Mononuclear cell (primary cell): ENCODE measurements at regions not wholly inside any gene's neighbourhood (a gene's known extent, or its start where the extent isn't known, plus 50 kb on each side); places are given as distances from the start of the nearest gene placed in this dataset.

Experiments
- H3K27me3 ChIP-seq: 2 replicates; pipeline ENCODE4 v1.6.0; 2011; ENCODE audit warnings: low read length, control low read depth; ENCODE audit not compliant: insufficient read depth
- H3K4me1 ChIP-seq: 2 replicates; pipeline ENCODE4 v1.5.1; 2011; ENCODE audit warnings: mild to moderate bottlenecking, low read length, control low read depth; ENCODE audit not compliant: insufficient read depth
- H3K4me3 ChIP-seq: 2 replicates; pipeline ENCODE4 v1.5.1; 2011; ENCODE audit warnings: mild to moderate bottlenecking, low read length, moderate library complexity
- H3K9me3 ChIP-seq: 2 replicates; pipeline ENCODE4 v1.5.1; 2011; ENCODE audit warnings: low read depth, mild to moderate bottlenecking, control low read depth, low read length

DNA sequence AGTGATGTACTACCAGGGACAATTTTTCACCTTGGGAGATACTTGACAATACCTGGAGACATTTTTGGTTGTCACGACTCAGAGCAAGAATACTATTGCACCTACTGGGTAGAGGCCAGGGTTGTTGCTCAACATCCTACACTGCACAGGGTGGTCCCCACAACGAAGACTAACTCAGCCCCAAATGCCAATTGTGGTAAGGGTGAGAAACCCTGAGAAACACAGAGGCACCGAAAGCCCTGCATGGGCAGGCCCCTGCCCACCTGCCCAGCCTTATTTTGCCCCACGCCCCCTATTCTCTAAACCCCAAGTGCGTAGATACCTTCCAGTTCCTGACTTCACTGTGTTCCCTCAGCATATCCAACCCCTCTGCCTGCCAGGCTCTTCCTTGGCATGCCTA, 163.1 kb upstream of the PKDCC start:
- Histone ChIP-seq H3K27me3 (no peaks in the 10 kb centered on the region), H3K4me1 (no peaks in the 10 kb centered on the region), H3K4me3 (no peak overlapping the region), H3K9me3 (no peaks in the 10 kb centered on the region)

DNA sequence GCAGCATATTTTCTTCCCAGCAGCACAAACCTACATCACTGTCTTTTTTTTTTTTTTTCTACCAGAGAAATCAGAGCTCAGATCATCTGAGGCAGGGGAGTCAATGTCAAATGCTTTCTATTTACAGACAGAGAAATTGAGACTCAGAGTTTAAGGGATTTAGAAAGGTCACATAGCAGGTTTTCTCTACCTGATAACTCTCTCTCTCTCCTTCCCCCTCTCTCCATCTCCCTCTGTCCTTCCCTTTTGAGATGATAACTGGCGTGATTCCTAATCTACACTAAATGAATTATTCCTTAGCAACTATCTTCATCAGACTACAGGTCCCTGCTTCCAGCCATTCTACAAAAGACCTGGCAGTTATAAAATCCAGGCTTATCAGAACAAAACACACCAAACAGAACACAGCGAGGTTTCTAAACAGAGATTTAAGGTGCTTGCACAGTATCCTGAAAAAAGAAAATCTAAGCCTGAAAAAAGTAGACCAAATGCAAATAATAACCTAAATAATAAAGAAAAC, 161.6 kb upstream of the PKDCC start:
- H3K4me1 ChIP-seq, result no peaks in the 10 kb centered on the region
- no peaks in the 10 kb centered on the region for H3K9me3 ChIP-seq
- H3K4me3 ChIP-seq, result no peak overlapping the region
- H3K27me3 ChIP-seq, result no peaks in the 10 kb centered on the region

DNA sequence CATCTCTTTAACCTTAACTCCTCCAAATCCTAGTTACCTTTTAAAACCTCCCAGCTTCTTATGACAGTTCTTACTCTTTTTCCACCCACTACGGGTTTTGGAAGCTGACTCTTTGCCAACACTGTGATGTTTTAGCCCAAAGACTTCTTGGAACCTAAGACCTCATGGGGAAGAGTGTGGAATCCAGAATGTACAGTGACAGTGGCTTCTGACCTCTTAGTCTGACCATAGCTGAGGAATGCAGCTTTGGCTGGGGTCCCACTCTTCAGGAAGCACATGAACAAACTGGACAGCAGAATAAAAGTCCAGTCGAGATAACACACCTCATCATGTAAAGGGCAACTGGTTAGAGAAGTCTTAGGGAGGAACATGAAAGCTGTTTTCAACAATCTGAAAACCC, 161.1 kb upstream of the PKDCC start:
- Histone ChIP-seq H3K4me3 (no peak overlapping the region), H3K9me3 (no peaks in the 10 kb centered on the region), H3K4me1 (no peaks in the 10 kb centered on the region), H3K27me3 (no peaks in the 10 kb centered on the region)

DNA sequence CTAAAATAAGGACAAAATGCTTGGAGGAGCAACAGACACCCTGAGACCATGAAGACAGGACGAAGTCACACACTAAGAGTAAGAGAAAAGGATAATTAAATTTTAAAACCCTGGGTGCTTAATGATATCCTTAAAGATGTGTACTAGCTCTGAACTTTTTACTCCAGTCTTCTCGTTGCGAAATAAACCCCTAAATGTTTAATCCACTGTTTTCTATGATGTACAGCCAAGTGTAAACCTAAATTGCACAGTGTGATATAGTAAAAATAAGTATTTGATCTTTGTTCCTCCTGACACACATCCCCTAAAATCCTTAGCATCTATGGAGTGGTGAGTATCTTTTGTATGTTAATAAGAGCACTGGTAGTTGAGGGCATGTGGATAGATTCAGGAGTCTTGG, 157.5 kb upstream of the PKDCC start:
- no peaks in the 10 kb centered on the region for H3K27me3 ChIP-seq
- H3K4me3 ChIP-seq, result no peak overlapping the region
- H3K9me3 ChIP-seq, result no peaks in the 10 kb centered on the region
- no peaks in the 10 kb centered on the region for H3K4me1 ChIP-seq

DNA sequence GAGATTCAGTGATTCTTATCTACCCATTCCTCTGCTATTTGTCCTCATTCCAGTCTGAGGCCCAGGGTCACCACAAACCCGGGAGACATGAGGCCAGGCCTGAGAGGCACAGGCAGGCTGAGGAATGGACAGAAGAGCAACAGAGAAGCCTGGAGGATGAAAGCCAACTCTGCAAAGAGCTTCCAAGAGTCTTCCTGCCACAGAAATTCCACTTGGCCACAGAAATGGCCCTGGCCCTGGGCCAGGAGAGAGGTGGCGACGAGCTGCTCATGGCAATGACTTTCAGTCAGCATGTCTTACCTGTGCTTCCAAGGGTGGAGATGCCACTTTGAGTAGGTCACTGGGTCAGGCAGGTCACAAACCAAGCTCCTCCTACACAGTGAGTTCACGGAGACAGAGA, 155.3 kb upstream of the PKDCC start:
- Histone ChIP-seq H3K9me3 (no peaks in the 10 kb centered on the region), H3K27me3 (no peaks in the 10 kb centered on the region), H3K4me1 (no peaks in the 10 kb centered on the region), H3K4me3 (no peak overlapping the region)

DNA sequence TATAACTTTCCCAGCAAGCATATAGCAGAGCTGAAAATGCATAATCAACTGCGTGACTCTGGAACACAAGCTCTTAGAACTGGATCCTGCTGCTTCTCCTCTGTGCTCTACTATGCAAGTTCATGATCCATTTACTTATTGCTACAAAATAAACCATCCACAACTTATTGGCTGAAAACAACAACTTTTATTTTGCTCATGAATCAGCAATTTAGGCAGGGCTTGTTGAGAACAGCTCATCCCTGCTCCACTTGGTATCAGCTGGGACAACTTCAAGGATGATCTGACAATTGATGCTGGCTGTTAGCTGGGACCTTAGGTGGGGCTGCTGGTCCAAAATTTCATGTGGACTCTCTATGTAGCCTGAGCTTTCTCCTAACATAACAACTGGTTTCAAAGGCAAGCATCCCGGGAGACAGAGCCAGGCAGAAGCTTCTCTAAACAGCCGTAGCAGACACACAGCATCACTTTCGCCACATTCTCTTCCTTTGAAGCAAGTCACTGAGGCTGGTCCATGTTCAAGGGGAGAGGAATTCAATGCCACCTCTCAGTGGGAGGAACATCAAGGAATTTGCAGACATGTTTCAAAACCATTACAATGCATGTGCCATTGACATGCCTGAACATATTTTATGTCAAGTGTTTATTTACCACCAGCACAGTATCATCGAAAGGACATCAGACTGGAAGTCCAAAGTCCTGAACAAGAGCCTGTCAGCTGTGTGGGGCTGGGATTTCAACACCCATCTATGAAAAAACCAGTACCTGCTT, 153.1 kb upstream of the PKDCC start:
- H3K4me3 ChIP-seq, result no peak overlapping the region
- H3K9me3 ChIP-seq, result no peaks in the 10 kb centered on the region
- H3K27me3 ChIP-seq, result no peaks in the 10 kb centered on the region
- H3K4me1 ChIP-seq, result no peaks in the 10 kb centered on the region

DNA sequence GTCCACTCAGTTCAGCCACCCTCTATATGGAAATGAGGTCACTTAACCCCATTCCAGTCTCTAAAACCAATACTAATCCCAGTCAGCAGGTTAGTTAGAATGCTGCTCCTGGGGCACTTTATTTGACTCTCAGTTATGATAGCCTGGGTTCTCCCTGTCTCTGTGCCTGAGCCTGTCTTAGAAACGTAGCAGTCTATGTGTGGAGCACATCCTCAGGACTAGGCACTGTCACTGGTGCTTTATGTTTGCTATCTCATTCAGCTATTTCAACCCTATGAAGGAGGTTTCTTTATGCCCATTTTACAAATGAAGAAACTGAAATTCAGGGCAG, 152.5 kb upstream of the PKDCC start:
- Histone ChIP-seq H3K9me3 (no peaks in the 10 kb centered on the region), H3K27me3 (no peaks in the 10 kb centered on the region), H3K4me3 (no peak overlapping the region), H3K4me1 (no peaks in the 10 kb centered on the region)

DNA sequence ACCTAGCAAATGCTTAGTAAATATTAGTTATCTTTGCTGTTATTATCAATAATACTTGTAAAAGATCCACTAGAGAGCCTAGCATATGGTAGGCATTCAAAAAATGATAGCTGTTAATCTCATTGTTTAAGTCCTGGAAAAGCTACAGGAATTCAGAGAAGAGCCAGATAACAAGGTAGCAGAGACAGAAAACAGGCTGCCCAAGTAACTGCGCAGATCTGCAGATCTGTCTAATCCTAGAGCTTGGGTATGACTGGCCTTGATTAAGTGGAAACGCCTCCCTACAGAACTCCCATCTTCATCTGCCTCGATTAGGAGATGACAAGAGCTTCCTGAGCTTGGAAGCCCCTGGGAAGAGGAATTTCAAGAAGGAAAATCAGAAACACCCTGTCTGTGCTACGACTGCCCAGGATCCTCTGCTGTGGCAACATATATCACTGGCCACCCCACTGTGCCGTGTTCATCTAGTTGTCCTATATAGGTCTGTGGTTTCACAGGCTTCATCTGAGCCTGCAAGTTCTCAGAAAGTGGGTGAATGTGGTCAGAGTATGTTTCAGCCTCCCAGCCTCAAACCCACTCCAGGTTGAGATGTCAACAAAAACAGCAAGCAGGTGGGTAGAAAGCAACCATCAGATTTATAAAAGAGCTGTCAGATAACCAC, 151.5 kb upstream of the PKDCC start:
- no peaks in the 10 kb centered on the region for H3K27me3 ChIP-seq
- no peak overlapping the region for H3K4me3 ChIP-seq
- H3K9me3 ChIP-seq, result no peaks in the 10 kb centered on the region
- H3K4me1 ChIP-seq, result no peaks in the 10 kb centered on the region

DNA sequence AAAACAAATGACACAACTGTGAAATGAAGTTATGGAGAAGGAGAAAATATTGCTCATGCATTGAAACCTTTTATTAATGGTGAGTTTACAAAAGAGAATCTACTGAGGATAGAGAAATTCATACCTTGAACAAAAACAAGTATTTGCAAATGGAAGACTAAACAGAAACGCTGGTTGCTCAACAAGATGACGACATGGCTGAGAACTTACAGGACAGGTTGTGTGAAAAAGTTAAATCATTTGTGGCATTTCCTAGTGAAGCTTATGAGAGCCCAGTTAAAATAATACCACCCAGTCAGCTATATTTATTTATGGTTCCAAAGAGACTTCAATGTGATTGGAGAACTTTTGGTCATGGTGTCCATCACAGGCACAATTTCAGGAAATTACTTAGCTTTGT, 148.6 kb upstream of the PKDCC start:
- Histone ChIP-seq H3K4me1 (no peaks in the 10 kb centered on the region), H3K4me3 (no peak overlapping the region), H3K9me3 (no peaks in the 10 kb centered on the region), H3K27me3 (no peaks in the 10 kb centered on the region)

DNA sequence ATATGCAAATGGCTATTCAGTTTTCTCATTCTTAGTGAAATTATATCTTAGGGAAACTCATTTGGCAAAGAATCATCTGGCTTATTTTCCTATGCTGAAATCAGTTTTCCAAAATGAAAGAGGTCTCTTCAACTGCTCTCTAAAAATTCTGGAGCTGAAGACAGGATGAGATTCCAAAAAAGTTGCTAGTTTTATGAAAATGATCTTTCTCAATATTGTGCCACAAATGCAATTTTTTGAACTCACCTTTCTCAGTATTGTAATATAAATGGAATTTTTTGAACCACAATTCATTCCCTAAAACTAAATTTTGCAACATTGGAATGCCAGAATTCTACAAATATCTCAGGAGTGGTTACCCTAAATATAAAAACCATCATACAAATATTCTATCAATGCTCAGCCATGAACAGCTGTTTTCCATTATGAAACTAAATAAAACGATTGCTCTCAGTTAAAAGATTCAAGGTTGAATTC, 147.7 kb upstream of the PKDCC start:
- no peaks in the 10 kb centered on the region for H3K4me1 ChIP-seq
- no peak overlapping the region for H3K4me3 ChIP-seq
- no peaks in the 10 kb centered on the region for H3K9me3 ChIP-seq
- no peaks in the 10 kb centered on the region for H3K27me3 ChIP-seq

DNA sequence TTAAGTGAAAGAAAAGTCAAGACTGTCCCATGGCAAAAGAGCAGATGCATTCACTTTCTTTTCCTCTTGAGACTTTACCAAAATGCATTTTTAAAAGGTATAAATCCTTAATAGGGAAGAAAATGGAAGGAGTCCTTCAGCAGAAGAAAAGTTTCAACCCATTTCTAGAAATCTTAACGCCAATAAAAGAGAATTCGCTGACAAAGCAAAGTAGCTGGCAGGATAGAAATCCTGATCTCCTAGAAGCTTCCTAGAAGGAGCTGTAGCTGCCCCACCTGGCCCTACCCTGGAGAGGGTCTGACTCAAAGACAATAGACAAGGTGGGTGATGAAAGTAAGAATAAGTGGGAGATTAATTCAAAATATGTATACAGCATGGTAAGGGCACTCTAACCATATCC, 144.9 kb upstream of the PKDCC start:
- Histone ChIP-seq H3K27me3 (peaks cover 3% of the 10 kb centered on the region), H3K4me1 (no peaks in the 10 kb centered on the region), H3K4me3 (no peak overlapping the region), H3K9me3 (no peaks in the 10 kb centered on the region)

DNA sequence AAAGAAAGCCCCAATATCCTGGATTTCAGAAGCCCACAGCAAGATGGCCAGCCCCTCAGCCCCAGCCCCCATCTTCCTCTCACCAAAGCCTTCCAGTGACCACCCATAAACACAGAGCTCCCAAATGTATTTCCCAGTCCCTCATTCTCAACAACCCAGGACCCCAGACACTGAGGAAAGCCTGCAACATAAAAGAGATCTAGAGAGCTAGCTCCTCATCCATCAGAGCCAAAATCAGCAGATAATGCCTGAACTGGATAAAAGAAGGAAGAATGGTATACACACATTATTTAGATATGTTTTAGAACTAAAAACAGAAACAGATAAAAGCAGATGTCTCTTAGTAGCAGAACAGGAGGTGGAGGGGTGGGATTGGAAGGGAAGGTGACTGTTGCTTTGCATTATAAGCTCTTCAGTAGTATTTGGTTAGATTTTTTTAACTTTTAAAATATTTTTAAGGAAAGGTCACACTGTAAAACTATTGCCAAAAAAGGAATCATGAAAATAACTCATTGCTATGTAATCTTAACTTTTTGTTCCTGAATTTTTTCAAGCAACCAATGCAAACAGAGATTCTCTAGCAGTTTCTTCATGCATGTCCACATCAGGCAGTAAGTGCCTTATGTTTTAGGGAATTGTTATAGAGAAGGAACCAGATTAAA, 144.2 kb upstream of the PKDCC start:
- peaks cover 3% of the 10 kb centered on the region for H3K27me3 ChIP-seq
- no peaks in the 10 kb centered on the region for H3K9me3 ChIP-seq
- H3K4me1 ChIP-seq, result no peaks in the 10 kb centered on the region
- H3K4me3 ChIP-seq, result no peak overlapping the region

DNA sequence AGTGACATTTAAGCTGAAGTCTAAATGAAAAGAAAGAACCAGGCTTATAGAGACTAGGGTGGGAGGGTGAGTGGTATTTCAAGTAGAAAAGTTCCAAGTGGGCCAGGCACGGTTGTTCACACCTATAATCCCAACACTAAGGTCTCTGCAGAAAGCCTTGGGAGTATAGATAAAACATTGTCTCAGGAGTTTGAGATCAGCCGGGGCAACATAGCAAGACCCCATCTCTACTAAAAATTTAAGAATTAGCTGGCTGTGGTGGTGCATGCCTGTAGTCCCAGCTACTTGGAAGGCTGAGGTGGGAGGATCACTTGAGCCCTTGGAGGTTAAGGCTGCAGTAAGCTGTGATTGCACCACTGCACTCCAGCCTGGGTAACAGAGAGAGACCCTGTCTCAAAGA, 143.4 kb upstream of the PKDCC start:
- no peak overlapping the region for H3K4me3 ChIP-seq

DNA sequence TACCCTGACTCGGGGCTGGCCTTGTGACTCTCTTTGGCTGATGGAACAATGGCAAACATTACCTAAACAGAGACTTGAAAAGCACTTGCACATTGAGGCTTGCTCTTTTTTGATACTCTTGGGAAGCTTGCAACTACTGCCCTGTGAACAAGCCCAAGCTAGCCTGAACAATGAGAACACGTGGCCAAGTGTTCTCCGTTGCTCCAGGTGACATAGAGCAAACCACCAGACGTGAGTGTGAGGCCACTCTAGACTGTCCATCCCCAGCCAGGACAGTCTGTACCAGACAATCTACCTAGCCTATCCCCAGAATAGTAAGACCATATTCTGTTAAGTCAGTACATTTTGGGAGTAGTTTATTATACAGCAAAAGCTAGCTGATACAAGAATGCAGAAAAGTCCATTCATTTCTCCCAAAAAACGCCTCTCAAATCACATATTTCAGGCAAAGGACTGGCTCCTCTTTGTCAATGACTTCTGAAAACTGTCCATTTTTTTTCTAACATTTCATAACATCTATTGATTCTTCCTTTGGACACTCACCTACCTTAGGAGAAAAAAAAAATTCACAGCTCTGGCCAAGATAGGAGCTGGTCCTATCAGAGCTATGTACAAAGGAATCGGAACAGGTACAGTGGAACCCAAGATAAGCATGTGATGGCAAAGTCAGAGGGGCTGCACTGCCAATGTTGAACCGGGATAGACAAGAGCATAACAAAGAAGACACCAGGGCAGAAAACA, 142.1 kb upstream of the PKDCC start:
- Histone ChIP-seq H3K4me1 (no peaks in the 10 kb centered on the region), H3K9me3 (no peaks in the 10 kb centered on the region), H3K27me3 (peaks cover 3% of the 10 kb centered on the region), H3K4me3 (no peak overlapping the region)

More for the DNA sequence above, 143.4 kb upstream of the PKDCC start:
- Histone ChIP-seq H3K4me1 (no peaks in the 10 kb centered on the region), H3K27me3 (peaks cover 3% of the 10 kb centered on the region), H3K9me3 (no peaks in the 10 kb centered on the region)

DNA sequence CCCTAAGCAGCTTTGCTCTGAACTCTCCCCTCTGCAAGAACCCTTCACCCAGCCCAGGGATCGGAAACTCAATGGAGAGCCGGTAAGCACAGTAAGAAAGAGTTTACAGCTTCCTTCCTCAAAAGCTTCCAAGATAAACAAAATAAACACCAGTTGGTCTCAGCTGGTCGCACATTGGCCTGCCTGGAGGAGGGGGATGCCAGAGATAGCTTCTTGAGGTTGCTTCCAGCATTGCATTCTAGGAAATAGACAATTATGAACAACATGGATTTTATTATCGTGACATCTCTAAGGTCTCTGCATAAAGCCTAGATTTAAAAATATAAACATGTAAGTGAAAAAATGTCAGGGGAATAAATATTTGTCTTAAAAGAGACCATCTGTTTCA, 141.5 kb upstream of the PKDCC start:
- Histone ChIP-seq H3K4me3 (no peak overlapping the region), H3K27me3 (peaks cover 3% of the 10 kb centered on the region), H3K4me1 (no peaks in the 10 kb centered on the region), H3K9me3 (no peaks in the 10 kb centered on the region)
